ENCODE measurements at regions not wholly inside any gene's neighbourhood (a gene's known extent, or its start where the extent isn't known, plus 50 kb on each side); places are given as distances from the start of the nearest gene placed in this dataset.
"Not testable (repeated sequence)": the region's sequence is repeated elsewhere in the genome, so short reads cannot be mapped to it uniquely, and the experiment has no call there.

- intact Hi-C loops (cut with DNase I) = no loop called here
- no peak for TF ChIP-seq POLR2A (IDR thresholded peaks at IDR 0.05)
- TF ChIP-seq POLR2AphosphoS5 (IDR thresholded peaks at IDR 0.05; ENCODE audit: insufficient read depth in 1 of 2, low read depth in 1 of 2) = no peak
- TF ChIP-seq CTCF (IDR thresholded peaks at IDR 0.05) = no peak
- Histone ChIP-seq H3K27me3 (no peaks in the 10 kb centered on the region), H3K9me3 (no peaks in the 10 kb centered on the region), H3K4me3 (no peak overlapping the region), H3K36me3 (no peaks in the 10 kb centered on the region), H3K4me1 (no peaks in the 10 kb centered on the region), H3K27ac (no peak overlapping the region)
- DNase-seq (ENCODE audit: extremely low spot score in 2 of 2) = no peak
Measured at GRCh38 chr14:106511006-106511799, 984.8 kb downstream of the TMEM121 start.

- H3K4me1 ChIP-seq = no peaks in the 10 kb centered on the region
- no peak for DNase-seq (ENCODE audit: extremely low spot score in 2 of 2)
- H3K9me3 ChIP-seq = no peaks in the 10 kb centered on the region
- intact Hi-C loops (cut with DNase I) = no loop called here
- no peaks in the 10 kb centered on the region for H3K36me3 ChIP-seq
- TF ChIP-seq POLR2A (IDR thresholded peaks at IDR 0.05) (no peak), POLR2AphosphoS5 (IDR thresholded peaks at IDR 0.05; ENCODE audit: insufficient read depth in 1 of 2, low read depth in 1 of 2) (no peak), CTCF (IDR thresholded peaks at IDR 0.05) (no peak)
- H3K4me3 ChIP-seq = no peak overlapping the region
- H3K27ac ChIP-seq = no peak overlapping the region
- H3K27me3 ChIP-seq = no peaks in the 10 kb centered on the region
Measured at GRCh38 chr14:106511800-106512198, 985.4 kb downstream of the TMEM121 start.

GRCh38 chr14:106513302-106513701 is 986.9 kb downstream of the TMEM121 start:
- Histone ChIP-seq H3K4me3 (no peak overlapping the region), H3K27me3 (no peaks in the 10 kb centered on the region), H3K9me3 (no peaks in the 10 kb centered on the region), H3K27ac (no peak overlapping the region), H3K36me3 (no peaks in the 10 kb centered on the region), H3K4me1 (no peaks in the 10 kb centered on the region)
- TF ChIP-seq CTCF (IDR thresholded peaks at IDR 0.05) (no peak), POLR2AphosphoS5 (IDR thresholded peaks at IDR 0.05; ENCODE audit: insufficient read depth in 1 of 2, low read depth in 1 of 2) (no peak), POLR2A (IDR thresholded peaks at IDR 0.05) (no peak)
- intact Hi-C loops (cut with DNase I) = no loop called here
- DNase-seq (ENCODE audit: extremely low spot score in 2 of 2) = no peak

GRCh38 chr14:106518054-106518943 is 991.9 kb downstream of the TMEM121 start:
- DNase-seq (ENCODE audit: extremely low spot score in 2 of 2) = no peak
- Histone ChIP-seq H3K4me3 (no peak overlapping the region), H3K27ac (no peak overlapping the region), H3K27me3 (no peaks in the 10 kb centered on the region), H3K4me1 (no peaks in the 10 kb centered on the region), H3K36me3 (no peaks in the 10 kb centered on the region), H3K9me3 (no peaks in the 10 kb centered on the region)
- intact Hi-C loops (cut with DNase I) = no loop called here
- no peak for TF ChIP-seq POLR2A (IDR thresholded peaks at IDR 0.05)
- no peak for TF ChIP-seq CTCF (IDR thresholded peaks at IDR 0.05)
- TF ChIP-seq POLR2AphosphoS5 (IDR thresholded peaks at IDR 0.05; ENCODE audit: insufficient read depth in 1 of 2, low read depth in 1 of 2) = no peak

GRCh38 chr14:106522118-106522517 is 995.7 kb downstream of the TMEM121 start:
- intact Hi-C loops (cut with DNase I); H3K27me3 ChIP-seq; DNase-seq (ENCODE audit: extremely low spot score in 2 of 2); H3K9me3 ChIP-seq; H3K36me3 ChIP-seq; H3K4me1 ChIP-seq; H3K27ac ChIP-seq; H3K4me3 ChIP-seq: not testable (repeated sequence)
